ENCODE measurements at regions not wholly inside any gene's neighbourhood (a gene's known extent, or its start where the extent isn't known, plus 50 kb on each side); places are given as distances from the start of the nearest gene placed in this dataset.
"Not testable (repeated sequence)": the region's sequence is repeated elsewhere in the genome, so short reads cannot be mapped to it uniquely, and the experiment has no call there.

DNA sequence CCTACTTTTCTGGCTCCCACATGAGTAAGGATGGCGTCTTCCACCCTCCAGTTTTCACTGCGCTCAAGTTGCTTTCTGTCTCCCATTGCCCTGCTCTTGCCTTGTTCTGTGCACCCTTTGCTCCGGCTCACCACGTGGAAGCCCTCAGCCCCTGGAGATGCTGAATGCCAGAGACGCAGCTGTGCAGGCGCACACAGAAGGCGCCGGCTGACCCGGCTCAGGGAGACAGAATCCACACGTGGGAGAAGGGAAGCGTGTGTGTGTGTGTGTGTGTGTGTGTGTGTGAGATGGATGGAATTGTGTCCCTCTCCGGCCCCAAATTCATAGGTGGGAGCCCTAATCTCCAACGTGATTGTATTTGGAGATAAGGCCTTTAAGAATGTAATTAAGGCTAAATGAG lies 118.2 kb upstream of the ERRFI1 start:
- DNase-seq: no peak

DNA sequence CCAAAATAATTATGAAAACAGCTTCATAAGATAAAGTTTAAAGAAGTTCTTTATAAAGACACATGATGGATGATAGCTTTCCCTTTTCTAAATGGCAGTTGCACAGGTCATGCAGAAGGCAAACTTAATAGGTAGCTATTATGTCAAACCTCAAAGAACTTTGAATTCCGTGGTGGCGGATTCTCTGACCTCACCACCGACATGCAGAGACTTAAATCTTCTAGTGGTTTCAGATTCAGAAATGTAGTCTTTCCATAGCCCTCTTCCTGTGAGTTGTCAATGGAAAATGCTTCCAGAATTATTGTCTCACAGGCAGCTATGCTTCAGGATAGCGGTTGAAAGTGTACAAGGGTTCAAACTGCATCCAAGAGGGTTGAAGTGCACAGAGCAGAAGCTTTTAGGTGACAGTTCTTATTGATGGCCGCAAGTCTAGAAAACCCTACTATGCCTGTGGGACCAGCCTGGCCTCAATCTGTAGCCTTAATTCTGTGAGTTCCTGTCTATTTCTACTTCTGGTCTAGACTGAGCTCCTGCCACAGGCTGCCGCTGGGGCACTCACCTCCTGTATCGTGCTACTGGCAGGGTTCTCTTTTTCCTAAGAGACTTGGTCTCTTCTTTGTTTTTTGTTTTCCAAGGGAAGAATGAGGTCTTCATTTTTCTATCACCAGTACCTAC lies 117.0 kb upstream of the ERRFI1 start:
- no peak for DNase-seq

DNA sequence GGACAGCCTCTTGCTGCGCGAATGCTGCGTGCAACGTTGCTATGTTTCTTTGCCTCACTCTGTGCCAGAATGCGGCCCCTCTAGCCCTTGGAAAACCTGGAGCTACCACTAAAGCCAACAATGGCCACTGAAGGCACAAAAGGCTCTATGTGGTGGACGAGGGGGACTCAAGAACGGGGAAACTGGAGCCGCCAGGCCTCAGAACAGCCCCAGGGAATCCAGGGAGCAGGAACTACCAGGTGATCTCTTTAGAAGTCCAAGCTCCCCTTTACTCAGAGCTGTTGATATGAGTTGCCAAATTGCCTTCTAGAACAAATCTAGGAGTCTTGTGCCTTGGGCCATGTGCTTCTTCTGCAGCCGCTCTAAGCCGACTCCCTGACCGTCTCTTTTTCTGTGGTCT lies 113.8 kb upstream of the ERRFI1 start:
- no peak for DNase-seq

DNA sequence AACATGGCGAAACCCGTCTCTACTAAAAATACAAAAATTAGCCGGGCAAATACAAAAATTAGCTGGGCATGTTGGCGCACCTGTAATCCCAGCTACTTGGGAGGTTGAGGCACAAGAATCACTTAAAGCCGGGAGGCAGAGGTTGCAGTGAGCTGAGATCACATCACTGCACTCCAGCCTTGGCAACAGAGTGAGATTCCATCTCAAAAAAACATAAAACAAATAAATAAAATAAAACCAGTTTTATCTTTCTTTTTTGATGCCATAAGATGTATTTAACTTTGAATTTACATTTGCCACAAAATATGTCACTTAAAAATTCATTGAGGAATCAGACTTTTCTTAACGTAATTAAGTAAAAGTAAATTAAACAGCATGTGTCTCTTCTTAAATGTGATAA lies 113.3 kb upstream of the ERRFI1 start:
- DNase-seq: no peak

DNA sequence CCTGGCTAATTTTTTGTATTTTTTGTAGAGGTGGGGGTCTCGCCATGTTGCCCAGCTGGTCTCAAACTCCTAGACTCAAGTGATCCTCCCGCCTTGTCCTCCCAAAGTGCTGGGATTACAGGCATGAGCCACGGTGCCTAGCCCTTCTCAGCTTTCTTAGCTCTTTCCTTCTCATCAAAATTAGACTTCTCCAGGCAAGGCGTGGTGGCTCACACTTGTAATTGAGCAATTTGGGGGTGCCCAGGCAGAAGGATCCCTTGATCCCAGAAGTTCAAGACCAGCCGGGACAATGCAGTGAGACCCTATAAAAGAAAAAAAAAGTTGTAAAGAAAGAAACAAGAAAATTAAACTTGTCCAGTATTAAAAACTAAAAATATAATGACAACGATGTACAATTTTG lies 112.6 kb upstream of the ERRFI1 start:
- no peak for DNase-seq

DNA sequence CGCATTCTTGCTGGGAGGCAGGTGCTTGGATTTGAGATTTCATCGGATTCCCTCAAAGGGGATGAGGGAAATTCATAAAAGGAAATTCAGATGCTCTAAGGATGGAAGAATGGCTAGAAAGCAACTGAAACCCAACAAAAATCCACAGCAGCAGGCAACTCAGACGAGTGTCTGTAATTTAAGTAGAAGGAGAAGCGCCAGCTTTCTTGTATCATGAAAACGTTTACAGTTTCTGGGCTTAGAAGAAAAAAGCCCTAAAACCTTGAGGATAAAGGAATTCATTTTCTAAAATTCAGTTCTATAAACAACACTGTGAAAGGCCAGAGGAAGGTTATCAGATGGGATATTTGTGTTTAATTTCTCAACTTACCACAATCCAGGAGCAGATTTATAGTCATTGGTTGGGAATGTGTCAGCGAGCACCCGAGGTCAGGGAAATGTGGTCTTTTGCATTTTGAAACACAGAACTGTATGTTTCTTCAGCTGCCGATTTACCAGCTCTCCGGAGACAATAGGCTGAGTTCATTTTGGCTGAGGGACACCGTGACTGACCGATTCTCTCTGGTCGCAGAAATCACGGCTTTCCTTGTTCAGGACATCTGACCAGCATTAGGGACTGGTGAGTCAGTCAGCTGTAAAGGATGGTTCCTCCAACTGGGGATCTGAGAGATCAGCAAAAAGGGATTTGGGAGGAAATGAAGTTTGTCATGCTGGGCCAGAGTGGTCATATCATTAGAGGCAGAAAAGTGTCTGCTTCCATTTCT lies 111.6 kb upstream of the ERRFI1 start:
- peak; percentile 71 for DNase-seq

DNA sequence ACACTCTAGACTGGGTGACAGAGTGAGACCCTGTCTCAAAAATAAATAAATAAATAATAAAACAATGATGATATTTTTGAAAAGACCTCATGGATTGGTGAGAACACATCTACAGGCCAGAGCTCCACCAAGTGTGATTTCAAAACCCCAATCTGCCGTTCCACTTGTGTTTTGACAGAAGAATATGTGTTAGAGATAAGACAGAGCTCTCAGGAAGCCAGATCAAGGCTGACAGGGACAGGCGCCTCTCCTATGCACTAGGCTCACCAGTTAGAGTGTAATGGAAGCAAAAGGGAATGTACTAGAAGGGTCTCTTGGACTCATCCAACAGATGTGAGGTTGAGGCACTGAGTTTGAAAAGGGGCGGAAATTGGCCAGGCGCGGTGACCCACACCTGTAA lies 110.7 kb upstream of the ERRFI1 start:
- DNase-seq: no peak

DNA sequence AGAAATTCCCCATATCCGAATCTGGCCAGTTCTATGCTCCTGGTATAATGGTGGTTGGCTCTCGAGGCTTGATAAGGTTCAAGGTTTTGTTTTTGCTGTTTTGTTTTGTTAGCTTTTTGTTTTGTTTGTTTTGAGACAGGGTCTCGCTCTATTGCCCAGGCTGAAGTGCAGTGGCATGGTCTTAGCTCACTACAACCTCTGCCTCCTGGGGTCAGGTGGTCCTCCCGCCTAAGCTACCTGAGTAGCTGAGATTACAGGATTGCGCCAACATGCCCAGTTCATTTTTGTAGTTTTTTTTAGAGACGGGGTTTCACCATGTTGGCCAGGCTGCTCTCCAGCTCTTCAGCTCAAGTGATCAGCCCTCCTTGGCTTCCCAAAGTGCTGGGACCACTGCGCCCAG lies 109.1 kb upstream of the ERRFI1 start:
- DNase-seq: no peak

DNA sequence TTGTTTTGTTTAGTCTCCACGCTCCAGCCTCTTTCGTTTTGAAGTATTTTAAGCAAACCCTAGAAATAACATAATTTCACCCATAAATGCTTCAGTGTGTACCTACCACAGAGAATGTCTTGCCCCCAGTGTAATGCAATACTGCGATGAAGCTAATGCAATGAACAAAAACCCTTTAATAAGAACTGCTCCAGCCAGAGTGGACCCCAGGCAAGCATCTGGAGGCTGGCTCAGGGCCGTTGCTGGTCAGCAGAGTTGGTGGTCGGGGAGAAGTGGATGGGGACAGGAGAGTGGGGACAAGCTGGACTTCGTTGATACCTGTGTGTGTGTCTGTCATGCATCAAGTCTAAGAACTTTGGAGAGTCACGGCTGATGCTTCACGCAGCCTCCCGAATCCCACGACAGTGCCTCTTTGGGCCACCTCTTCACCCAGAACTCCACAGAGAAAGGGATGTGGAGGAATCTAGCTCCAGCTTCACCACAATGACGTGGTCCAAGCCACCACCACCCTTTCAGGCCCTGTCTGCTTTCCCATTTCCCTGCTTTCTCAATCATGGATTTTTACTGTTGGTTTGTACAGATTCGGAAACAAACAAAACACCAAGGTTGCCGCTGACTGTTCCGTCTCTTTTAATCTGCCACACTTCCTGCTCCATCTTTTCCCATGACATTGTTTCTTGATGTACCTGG lies 108.6 kb upstream of the ERRFI1 start:
- no peak for DNase-seq

DNA sequence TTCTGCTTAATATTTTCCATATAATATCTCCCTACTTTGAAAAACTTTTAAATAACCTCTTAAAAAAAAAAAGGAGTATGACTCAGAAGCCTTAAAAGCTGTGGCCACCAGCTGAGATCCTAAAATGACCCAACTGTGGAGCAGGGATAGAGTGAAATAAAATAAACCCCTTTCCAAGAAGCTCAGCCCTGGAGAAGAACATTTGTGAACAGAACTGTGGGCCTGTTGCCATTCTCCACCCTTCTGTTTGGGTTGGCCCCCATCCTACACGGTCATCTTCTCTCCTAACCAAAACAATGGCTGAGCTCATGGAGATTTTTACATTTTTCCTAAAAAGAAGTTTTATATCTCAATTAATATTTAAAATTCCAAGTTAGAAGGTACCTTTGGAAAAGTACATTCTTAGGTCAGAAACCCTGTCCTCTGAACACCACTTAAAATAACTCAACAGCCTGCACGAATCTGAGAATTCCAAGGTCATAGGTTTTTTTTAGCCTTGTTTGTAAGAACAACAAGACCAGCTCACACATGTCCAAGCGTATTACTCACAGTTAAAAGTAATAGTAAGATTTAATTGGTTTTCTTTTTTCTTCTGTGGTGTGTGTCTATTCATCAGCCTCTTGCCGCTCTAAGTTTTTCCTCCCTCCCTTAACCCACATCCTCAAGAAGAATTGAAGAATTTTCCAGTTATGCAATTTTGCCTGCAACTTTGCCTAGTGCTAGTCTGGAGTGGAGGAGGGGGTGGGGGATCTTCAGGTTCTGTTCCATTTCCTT lies 107.7 kb upstream of the ERRFI1 start:
- DNase-seq: no peak

DNA sequence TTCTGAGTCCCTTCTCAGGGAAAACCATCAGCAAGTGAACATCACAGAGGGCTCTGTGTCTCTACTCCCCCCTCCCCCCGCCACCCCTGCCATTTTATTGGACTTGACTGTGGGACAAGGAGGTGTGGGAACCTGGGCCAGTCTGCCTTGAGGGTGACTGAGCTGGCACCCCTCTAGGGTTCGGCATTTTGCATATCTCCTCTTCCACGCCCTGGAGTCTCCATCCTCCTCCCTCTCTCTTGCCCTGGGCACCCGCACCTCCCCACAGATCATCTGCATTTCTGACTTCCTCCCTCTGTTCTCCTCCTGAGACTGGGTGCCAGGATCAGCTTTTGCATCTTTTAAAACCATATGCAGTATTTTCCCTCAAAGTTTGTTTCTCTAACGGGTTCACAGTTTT lies 107.1 kb upstream of the ERRFI1 start:
- no peak for DNase-seq

DNA sequence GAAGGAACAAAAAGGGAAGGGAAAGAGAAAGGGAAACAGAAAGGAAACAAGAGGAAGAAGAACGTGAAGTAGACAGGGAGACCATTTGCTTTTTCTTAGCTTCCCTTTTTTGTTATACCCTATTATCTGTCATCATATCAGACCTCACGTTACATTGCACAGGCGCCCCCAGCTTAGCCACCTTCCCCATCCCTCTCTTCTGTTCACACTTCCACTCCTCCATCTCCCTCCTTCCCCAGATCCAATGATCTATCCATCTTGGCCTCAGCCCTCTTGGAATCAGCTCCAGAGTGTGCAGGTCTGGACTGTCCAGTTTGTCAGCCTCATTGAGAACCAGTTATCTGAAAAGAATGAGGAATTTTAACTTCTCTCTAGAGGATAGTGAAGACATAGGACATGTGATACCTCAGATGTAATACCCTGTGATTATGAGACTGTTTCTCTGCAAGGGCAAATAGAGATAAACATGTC lies 101.1 kb upstream of the ERRFI1 start:
- no peak for DNase-seq

DNA sequence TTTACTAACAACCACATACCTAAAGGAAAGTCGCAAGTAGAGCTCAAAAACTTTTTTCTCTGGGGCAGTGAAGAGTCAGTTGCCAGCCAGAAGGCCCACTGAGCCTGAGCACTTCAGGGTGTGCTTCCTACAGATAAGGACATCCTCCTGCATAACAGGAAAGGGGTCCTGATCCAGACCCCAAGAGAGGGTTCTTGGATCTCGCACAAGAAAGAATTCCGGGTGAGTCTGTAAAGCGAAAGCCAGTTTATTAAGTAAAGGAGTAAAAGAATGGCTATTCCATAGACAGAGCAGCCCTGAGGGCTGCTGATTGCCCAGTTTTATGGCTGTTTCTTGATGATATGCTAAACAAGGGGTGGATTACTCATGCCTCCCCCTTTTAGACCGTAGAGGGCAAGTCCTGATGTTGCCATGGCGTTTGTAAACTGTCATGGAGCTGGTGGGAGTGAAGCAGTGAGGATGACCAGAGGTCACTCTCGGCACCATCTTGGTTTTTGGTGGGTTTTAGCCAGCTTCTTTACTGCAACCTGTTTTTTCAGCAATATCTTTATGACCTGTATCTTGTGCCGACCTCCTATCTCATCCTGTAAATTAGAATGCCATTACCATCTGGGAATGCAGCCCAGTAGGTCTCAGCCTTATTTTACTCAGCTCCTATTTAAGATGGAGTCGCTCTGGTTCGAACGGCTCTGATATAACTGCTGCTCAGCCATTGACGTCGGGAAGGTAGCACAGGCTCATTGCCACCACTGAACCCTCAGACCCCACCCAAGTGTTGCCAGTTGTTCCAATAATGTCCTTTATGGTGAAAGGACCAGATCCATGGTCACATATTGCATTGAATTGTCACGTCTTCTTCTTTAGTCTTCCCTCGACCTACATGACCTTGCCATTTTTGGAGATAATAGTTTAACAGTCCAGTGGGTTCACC lies 96.6 kb upstream of the ERRFI1 start:
- no peak for DNase-seq

DNA sequence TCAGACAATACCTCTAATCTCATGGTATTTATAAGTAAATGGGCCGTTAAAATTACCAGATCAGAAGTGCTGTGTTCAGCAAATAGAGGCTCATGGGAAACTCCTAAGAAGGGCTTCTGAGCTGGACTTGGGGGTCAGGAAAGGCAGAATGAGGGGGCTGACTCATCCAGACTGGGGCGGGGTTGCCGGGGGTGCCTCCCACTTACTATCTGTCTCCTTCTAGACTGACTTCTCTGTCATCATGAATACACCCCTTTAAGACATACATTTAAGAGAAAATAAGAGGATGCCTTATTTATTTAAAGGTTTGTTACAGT lies 96.0 kb upstream of the ERRFI1 start:
- no peak for DNase-seq

DNA sequence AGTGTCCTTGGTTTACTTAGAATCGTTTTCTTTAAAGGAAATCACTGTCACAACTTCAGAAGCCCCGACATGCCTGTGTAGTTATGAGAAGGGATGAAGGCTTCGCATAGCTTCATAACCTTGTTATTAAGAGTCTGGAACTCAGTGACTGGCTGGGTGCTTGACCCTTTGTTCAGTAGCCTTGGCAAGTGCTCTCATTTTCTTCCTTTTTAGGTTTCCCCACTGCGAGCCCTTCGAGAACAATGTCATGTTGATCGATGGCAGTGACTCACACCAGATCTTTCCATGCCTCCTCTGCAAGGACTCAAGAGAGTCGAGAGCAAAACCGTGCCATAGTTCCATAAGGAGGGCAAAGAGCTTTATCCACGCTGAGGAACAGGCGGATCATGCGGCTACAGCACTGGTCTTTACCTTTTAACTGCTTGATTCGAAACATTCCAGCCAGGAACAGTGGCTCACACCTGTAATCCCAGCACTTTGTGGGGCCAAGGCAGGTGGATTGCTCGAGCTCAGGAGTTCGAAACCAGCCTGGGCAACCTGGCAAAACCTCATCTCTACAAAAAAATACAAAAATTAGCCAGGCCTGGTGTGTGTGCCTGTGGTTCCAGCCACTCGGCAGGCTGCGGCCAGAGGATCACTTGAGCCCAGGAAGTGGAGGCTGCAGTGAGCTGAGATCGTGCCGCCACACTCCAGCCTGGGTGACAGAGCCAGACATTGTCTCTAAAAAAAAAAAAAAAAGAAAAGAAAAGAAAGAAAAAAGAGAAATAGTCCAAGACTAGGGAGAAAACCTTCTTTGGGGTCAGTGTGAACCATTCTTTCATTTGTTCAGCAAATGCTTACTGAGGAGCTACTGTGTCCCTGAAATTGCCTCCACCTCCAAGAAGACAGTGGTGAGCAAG lies 95.4 kb upstream of the ERRFI1 start:
- no peak for DNase-seq

DNA sequence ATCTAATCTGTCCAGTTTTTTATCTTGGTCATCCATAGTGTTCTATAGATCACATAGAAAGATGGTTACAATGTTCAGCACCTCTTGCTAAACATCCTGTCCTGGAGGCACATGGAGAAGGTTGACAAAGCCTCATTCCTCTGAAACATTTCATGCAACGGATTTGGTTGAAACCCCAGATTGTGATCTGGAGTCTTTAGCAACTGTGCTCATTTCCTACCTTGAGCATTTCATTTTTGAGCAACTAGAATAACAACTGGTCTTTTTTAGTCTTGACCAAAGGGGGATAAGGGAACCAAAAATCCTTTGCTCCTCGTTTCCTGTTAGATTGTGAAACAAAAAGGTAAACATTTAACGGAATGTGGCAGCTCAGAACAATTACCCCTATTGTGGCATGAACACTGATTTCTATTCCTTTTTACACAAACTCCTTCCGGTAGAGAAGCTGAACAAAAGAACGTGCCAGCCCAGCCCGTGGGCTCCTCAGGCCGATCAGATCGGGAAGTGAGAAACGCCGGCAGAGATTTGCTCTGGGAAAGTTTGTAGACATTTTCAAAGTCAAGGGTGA lies 94.7 kb upstream of the ERRFI1 start:
- DNase-seq: no peak

DNA sequence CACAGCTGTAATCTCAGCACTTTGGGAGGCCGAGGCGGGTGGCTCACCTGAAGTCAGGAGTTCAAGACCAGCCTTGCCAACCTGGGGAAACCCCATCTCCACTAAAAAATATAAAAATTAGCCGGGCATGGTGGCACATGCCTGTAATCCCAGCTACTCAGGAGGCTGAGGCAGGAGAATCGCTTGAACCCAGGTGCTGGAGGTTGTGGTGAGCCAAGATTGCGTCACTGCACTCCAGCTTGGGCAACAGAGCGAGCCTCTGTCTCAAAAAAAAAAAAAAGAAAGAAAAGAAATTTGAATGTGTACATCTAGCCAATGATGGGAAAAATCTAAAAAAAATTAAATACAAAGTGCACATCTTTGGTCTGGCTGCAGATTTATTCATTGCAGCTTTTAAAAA lies 92.6 kb upstream of the ERRFI1 start:
- DNase-seq: not testable (repeated sequence)

DNA sequence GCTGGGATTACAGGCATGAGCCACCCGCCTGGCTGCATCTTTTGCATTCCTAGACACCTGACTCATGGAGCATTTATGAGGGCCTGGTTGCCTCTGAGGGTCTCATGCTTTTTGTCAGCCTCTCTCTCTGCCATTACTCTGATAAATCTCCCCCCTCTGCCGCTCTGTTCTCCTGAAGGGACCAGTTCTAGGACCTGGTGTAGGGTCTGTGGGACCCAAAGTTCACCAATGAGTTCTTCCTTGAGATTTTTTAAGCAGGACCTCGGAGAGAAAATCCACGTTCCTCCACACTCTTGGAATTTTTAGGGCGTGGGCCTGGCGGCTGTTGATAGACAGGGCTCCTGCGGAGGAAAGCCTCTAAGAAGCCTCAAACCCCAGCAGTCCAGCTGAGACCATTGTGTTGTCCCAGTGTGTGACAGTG lies 91.9 kb upstream of the ERRFI1 start:
- DNase-seq: no peak

DNA sequence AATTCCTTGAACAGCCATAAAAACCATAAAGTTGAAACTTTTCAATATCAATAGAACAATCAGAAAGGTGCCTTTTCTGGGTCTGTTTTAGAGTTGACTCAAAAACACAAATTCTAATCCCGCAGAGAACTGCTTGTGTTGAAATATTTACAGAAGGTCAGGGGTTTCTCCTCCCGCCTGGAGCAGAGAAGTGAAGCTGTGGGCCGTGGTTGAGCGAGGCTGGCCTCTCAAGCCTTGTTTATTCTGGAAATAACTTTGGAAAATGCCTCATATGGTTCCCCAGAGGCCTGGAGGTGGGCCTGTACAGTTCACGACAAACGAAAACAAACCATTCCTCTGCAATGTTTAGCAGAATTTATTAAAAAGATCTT lies 90.8 kb upstream of the ERRFI1 start:
- DNase-seq: peak; percentile 79

DNA sequence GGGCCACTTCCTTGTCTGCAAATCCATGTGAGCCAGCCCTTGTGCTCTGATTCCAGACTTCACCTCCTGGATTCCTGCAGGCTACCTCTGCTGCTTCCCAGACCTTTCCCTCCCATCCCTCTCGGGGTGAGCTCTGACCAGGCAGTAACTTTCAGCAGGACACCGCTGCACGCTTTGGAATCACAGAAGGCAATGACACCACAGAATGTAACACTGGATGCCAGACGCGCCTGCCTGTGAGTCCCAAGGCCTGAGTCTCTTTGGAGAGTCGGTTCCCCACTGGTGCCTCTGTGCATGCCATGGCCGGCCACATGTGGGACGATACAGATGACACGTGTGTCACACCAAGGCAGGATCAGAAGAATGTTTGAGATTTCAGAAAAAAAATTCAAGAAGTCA lies 89.7 kb upstream of the ERRFI1 start:
- DNase-seq: no peak
